ENCODE measurements at regions not wholly inside any gene's neighbourhood (a gene's known extent, or its start where the extent isn't known, plus 50 kb on each side); places are given as distances from the start of the nearest gene placed in this dataset.
"Not testable (repeated sequence)": the region's sequence is repeated elsewhere in the genome, so short reads cannot be mapped to it uniquely, and the experiment has no call there.

GRCh38 chr17:74135391-74136167, 67.9 kb upstream of the RPL38 start:
- Histone ChIP-seq H3K9me3 (no peaks in the 10 kb centered on the region), H3K27me3 (no peaks in the 10 kb centered on the region), H3K4me1 (no peaks in the 10 kb centered on the region), H3K27ac (no peak overlapping the region), H3K36me3 (no peaks in the 10 kb centered on the region), H3K4me3 (no peak overlapping the region)
- intact Hi-C loops (cut with DNase I; ENCODE audit: low total_unique reads) = no loop called here
- no peak for DNase-seq
- no peak for TF ChIP-seq POLR2A (IDR thresholded peaks at IDR 0.05)
- no peak for TF ChIP-seq CTCF (IDR thresholded peaks at IDR 0.05)

- Histone ChIP-seq H3K27ac (no peak overlapping the region), H3K9me3 (no peaks in the 10 kb centered on the region), H3K27me3 (no peaks in the 10 kb centered on the region), H3K36me3 (no peaks in the 10 kb centered on the region), H3K4me1 (no peaks in the 10 kb centered on the region), H3K4me3 (no peak overlapping the region)
- intact Hi-C loops (cut with DNase I; ENCODE audit: low total_unique reads) = no loop called here
- DNase-seq = no peak
- TF ChIP-seq POLR2A (IDR thresholded peaks at IDR 0.05) = no peak
- TF ChIP-seq CTCF (IDR thresholded peaks at IDR 0.05) = no peak
These were observed 66.1 kb upstream of the RPL38 start for GRCh38 chr17:74137416-74137815.

- Histone ChIP-seq H3K27ac (no peak overlapping the region), H3K9me3 (no peaks in the 10 kb centered on the region), H3K36me3 (no peaks in the 10 kb centered on the region), H3K27me3 (no peaks in the 10 kb centered on the region), H3K4me1 (no peaks in the 10 kb centered on the region), H3K4me3 (no peak overlapping the region)
- intact Hi-C loops (cut with DNase I; ENCODE audit: low total_unique reads) = no loop called here
- DNase-seq = no peak
- TF ChIP-seq POLR2A (IDR thresholded peaks at IDR 0.05) = no peak
- TF ChIP-seq CTCF (IDR thresholded peaks at IDR 0.05) = no peak
These were observed 64.4 kb upstream of the RPL38 start for GRCh38 chr17:74139120-74139519.

GRCh38 chr17:74140282-74140681, 63.2 kb upstream of the RPL38 start:
- intact Hi-C loops (cut with DNase I; ENCODE audit: low total_unique reads) = no loop called here
- H3K27me3 ChIP-seq = no peaks in the 10 kb centered on the region
- no peak overlapping the region for H3K27ac ChIP-seq
- no peaks in the 10 kb centered on the region for H3K36me3 ChIP-seq
- no peak for DNase-seq
- no peaks in the 10 kb centered on the region for H3K4me1 ChIP-seq
- no peak overlapping the region for H3K4me3 ChIP-seq
- no peaks in the 10 kb centered on the region for H3K9me3 ChIP-seq
- TF ChIP-seq CTCF (IDR thresholded peaks at IDR 0.05) = no peak
- no peak for TF ChIP-seq POLR2A (IDR thresholded peaks at IDR 0.05)

- DNase-seq = no peak
- Histone ChIP-seq H3K27me3 (no peaks in the 10 kb centered on the region), H3K27ac (no peak overlapping the region), H3K4me3 (no peak overlapping the region), H3K4me1 (no peaks in the 10 kb centered on the region), H3K36me3 (no peaks in the 10 kb centered on the region), H3K9me3 (no peaks in the 10 kb centered on the region)
- intact Hi-C loops (cut with DNase I; ENCODE audit: low total_unique reads) = no loop called here
- TF ChIP-seq CTCF (IDR thresholded peaks at IDR 0.05) (no peak), POLR2A (IDR thresholded peaks at IDR 0.05) (no peak)
These were observed 61.9 kb upstream of the RPL38 start for GRCh38 chr17:74141612-74142011.

- intact Hi-C loops (cut with DNase I; ENCODE audit: low total_unique reads); H3K27me3 ChIP-seq; H3K36me3 ChIP-seq; H3K4me1 ChIP-seq; DNase-seq; H3K9me3 ChIP-seq; H3K4me3 ChIP-seq; H3K27ac ChIP-seq: not testable (repeated sequence)
These were observed 60.2 kb upstream of the RPL38 start for GRCh38 chr17:74143318-74143717.

Data from uterus (tissue), 3 donors.